ENCODE measurements at regions not wholly inside any gene's neighbourhood (a gene's known extent, or its start where the extent isn't known, plus 50 kb on each side); places are given as distances from the start of the nearest gene placed in this dataset.

DNA sequence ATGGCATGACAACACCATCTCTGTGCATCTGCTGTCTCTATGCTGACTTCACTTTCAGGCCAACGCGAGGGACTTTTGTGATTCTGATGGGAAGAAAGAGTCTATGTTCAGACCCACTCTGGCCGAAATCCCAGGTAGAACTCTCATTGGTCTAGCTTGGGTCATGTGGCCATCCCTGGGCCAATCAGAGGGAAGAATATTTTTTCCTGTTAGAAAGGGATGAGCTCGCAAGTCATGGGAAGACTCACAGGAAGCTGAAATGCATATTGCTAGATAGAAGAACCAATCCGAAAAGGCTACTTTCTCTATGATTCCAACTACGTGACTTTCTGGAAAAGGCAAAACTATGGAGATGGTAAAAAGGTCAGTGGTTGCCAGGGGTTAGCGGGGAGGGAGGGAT is 56.0 kb upstream of the LINC01488 start:
- TF ChIP-seq, protein P1, sequence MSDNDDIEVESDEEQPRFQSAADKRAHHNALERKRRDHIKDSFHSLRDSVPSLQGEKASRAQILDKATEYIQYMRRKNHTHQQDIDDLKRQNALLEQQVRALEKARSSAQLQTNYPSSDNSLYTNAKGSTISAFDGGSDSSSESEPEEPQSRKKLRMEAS (IDR thresholded peaks at IDR 0.05; ENCODE audit: low read depth) = no peak
- no peak for TF ChIP-seq YY1 (IDR thresholded peaks at IDR 0.05; ENCODE audit: low read depth)
- no peak for TF ChIP-seq RCOR1 (IDR thresholded peaks at IDR 0.05; ENCODE audit: low read length)
- no peak for TF ChIP-seq ZBTB33 (IDR thresholded peaks at IDR 0.05; ENCODE audit: borderline replicate concordance, low read depth)
- TF ChIP-seq, protein P2, sequence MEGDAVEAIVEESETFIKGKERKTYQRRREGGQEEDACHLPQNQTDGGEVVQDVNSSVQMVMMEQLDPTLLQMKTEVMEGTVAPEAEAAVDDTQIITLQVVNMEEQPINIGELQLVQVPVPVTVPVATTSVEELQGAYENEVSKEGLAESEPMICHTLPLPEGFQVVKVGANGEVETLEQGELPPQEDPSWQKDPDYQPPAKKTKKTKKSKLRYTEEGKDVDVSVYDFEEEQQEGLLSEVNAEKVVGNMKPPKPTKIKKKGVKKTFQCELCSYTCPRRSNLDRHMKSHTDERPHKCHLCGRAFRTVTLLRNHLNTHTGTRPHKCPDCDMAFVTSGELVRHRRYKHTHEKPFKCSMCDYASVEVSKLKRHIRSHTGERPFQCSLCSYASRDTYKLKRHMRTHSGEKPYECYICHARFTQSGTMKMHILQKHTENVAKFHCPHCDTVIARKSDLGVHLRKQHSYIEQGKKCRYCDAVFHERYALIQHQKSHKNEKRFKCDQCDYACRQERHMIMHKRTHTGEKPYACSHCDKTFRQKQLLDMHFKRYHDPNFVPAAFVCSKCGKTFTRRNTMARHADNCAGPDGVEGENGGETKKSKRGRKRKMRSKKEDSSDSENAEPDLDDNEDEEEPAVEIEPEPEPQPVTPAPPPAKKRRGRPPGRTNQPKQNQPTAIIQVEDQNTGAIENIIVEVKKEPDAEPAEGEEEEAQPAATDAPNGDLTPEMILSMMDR (IDR thresholded peaks at IDR 0.05) = no peak
- no peak for TF ChIP-seq FOSL2 (IDR thresholded peaks at IDR 0.05; ENCODE audit: borderline replicate concordance, low read depth)
- no peak for TF ChIP-seq FOXJ3 (CRISPR knock-in tag; IDR thresholded peaks at IDR 0.05)
- TF ChIP-seq CHD2 (IDR thresholded peaks at IDR 0.05; ENCODE audit: low read length, partially characterized antibody) = no peak
- no peak for TF ChIP-seq JUND (IDR thresholded peaks at IDR 0.05)
- no peak for TF ChIP-seq TEAD4 (IDR thresholded peaks at IDR 0.05; ENCODE audit: borderline replicate concordance, insufficient read depth)
